Activated CD4-positive, alpha-beta T cell treated with anti-CD3 and anti-CD28 coated beads, Interleukin-2, amount 50 U/mL, for 16 hours (primary cell): ENCODE measurements at regions not wholly inside any gene's neighbourhood (a gene's known extent, or its start where the extent isn't known, plus 50 kb on each side); places are given as distances from the start of the nearest gene placed in this dataset.
"Not testable (repeated sequence)": the region's sequence is repeated elsewhere in the genome, so short reads cannot be mapped to it uniquely, and the experiment has no call there.

Experiments used
- DNase-seq: peaks from one replicate; pipeline ENCODE4 v3.0.0-alpha.2; 2020

GRCh38 chr6:144397141-144397540 is 112.0 kb downstream of the UTRN start:
- DNase-seq: no peak

DNA sequence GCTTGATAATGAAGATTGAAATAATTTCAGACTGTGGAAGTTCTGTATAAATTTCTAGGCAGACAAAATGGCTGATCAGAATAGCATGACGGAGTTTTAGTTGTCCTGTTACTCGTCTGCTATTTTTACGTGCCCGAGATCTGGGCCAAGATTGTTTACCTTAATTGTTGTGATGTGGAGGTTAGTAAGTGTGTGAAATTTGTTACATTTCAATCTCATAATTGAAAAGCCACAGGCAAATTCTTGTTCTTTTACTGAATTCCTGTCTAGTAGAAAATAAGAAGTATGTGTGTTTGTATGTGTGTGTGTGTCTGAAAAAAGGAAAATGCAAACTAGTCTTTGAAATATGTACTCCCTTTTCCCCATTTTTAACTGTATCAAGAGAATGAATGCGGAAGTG is 115.2 kb downstream of the UTRN start:
- no peak for DNase-seq

DNA sequence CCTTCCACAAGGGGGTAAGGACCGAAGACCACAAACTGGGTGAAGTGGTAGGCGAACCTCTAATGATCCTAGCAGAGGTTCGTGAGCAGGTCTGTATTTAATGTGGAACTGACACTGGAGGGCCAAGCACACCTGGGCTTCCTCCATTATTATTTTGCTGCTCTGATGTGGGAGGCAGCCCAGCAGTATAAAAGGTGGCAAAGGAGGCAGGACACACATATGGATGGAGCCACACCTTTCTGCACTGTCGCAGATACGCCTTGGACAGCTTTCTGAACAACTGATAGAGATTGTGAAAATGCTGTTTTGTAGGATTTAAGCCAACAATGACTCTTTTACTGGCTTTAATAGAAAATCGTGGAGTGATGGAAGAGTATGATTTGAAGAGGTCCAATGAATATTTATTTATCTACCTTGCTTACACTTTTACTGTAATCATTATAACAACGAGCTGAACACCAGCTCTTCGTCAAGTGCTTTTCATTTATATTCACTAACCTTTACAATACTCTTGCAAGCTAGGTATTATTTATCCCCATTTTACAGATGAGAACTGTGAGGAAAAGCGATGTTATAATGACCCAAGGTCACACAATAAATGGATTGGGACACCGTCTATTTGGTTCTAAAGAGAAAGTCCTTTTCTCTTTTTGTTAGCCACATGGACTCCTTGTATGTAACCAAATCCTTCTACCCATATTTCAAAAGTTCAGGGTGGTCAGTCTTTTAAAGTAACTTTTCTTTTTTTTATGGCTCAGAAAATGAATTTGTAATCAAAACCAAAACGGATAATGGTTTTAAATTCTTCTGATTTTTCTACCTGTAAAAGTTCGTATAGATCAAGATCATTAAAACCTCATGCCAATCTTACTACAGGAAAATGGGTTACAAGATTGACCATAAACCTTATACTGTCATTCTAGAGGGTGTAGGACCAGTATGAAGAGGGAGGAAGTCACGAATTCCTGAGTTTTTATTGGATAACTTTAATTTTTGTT is 116.9 kb downstream of the UTRN start:
- DNase-seq: no peak

GRCh38 chr6:144402750-144403149 is 117.6 kb downstream of the UTRN start:
- no peak for DNase-seq

GRCh38 chr6:144405163-144405562 is 120.0 kb downstream of the UTRN start:
- no peak for DNase-seq

DNA sequence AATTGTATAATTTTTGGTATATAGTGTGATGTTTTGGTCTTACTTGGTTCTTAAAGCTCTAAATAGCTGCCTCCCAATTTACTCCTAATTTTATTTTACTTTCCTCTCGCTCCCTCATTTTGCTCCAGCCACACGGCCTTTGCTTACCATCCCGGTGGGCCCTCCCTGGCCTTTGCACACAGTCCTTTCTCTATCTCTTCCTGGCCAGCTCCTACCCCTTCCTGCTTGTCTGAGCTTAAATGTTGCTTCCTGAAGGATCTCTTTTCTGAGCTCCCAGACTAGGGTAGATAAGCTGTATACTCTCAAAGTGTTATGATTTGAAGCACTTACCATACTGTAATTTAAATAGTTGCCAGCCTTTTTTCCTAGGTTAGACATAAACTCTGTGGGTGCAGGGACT is 121.7 kb downstream of the UTRN start:
- no peak for DNase-seq

- DNase-seq: no peak
These were observed 123.0 kb downstream of the UTRN start for GRCh38 chr6:144408161-144408560.

DNA sequence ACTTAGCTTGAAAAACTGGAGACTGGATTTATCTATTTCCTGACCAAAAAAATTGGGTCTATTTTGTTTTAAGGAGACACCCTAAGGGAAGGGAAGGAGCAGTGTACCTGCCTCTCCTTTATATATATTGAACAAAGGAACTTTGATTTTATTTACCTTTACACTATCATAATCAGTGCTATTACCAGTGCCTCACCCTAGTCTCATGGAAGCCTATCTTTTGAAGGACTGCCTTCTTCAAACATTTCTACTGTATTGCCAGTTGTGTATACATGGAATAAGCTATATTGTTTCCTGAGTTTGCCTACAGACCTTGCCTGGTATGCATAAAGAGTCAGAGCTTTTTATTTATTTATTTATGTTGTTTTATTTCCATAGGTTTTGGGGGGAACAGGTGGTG is 124.9 kb downstream of the UTRN start:
- DNase-seq: no peak

GRCh38 chr6:144410574-144410973 is 125.4 kb downstream of the UTRN start:
- DNase-seq: not testable (repeated sequence)

- DNase-seq: peak; percentile 4
These were observed 126.5 kb downstream of the UTRN start for GRCh38 chr6:144411531-144412165.

DNA sequence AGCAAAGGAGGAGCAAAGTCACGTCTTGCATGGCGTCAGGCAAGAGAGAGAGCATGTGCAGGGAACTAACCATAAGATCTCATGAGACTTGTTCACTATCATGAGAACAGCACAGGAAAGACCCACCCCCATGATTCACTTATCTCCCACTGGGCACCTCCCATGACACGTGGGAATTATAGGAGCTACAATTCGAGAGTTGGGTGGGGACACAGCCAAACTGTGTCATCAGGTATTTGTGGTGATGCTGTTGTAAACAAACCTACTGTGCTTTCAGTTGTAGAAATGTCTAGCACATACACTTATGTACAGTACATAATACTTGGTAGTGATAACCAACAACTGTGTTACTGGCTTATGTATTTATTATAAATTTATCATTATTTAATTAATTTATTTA is 128.3 kb downstream of the UTRN start:
- DNase-seq: no peak

GRCh38 chr6:144415014-144415413 is 129.9 kb downstream of the UTRN start:
- DNase-seq: no peak

- no peak for DNase-seq
These were observed 130.7 kb downstream of the UTRN start for GRCh38 chr6:144415835-144416237.

GRCh38 chr6:144416244-144416643 is 131.1 kb downstream of the UTRN start:
- no peak for DNase-seq

- no peak for DNase-seq
These were observed 131.6 kb downstream of the UTRN start for GRCh38 chr6:144416773-144417172.

DNA sequence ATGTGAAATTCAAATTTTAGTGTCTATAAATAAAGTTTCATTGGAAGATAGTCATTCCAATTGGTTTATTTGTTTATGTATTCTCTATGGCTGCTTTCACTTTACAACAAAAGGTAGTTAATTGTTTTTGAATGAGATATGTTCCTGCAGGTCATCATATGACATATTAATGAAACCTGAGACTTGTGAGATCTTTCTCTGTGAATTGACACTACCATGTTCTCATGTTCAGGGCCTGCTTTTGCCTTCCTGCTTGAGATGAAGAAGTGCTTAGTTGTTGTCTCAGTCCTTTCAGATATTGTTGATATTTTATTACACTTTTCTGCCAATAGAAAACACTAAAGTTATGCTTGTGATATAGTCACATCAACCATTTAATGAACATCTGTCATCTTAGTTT is 132.5 kb downstream of the UTRN start:
- DNase-seq: no peak

DNA sequence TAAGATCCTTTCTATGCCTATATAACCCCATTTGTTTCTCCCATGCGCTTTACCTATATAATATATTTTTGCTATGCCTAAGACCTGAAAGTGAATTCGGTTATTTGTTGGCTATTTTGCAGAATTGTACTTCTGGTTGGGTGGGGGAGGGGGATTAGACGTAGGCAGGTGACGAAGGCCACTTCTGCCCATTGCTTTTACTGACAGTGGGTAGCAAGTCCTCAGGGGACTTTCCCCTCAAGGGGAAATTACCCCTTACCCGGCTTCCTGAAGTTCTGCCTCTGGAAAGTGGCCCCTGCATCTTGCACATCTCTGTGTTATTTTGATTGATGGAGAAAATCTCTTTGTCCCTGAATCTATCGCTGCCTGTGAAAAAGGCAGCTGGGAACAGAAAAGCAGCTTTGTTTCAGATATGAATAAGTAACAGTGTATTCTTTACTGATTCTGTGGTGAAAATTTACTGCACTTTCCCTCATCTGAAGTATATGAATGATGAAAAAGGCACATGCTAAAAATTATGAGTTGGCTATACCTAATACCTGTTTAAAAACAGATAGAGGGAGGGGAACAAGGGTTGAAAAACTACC is 133.9 kb downstream of the UTRN start:
- no peak for DNase-seq

GRCh38 chr6:144423167-144423566 is 138.0 kb downstream of the UTRN start:
- DNase-seq: no peak

DNA sequence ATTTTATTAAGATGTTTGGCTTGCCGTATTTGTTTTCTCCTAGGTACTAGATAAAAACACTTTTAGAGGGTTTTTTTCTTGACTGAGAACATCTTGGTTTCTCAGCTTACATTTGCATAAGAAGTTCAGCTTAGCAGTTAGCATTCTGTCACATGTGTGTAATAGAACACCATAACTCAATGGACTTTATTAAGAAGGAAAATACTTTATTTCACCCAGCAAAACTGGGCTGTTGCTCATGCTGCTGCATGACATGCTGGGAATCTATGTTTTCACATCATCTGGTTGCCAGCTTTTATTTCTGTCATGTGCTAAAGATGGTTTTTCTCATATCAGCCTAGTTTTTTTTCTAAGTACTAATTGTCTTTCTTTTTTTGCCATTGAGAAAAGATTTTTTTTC is 144.6 kb downstream of the UTRN start:
- DNase-seq: no peak

DNA sequence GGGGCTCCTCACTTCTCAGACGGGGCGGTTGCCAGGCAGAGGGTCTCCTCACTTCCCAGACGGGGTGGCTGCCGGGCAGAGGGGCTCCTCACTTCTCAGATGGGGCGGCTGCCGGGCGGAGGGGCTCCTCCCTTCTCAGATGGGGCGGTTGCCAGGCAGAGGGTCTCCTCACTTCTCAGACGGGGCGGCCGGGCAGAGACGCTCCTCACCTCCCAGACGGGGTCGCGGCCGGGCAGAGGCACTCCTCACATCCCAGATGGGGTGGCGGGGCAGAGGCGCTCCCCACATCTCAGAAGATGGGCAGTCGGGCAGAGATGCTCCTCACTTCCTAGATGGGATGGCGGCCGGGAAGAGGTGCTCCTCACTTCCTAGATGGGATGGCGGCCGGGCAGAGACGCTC is 148.3 kb downstream of the UTRN start:
- not testable (repeated sequence) for DNase-seq

DNA sequence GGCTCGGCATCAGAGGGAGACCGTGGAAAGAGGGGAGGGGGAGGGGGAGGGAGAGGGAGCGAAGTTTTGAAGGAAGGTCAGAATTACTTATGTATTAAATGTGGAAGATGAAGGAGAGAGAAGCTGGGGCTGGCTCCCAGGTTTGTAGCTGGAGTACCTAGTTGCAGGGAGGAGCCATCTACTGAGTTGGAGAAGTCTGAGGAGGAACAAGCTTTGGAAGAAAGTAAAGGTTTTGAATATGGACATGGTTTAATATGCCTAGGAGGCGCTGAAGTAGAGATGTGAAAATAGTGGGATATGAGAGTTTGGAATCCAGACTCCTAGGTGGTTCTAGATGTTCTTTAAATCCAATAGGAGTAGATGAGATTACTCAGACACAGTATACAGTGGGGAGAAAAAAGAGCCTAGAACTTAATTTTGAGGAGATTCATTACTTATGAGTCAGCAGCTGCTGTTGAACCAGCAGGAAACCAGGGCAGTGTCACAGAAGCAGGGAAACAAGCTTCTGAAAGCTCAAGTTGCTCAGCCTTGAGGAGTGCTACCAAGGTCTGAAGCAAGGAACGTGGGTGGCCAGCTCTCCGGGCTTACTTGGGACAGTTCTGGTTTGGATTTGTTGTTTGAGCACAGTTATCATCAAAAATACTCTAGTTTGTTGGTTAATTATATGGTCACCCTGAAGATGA is 149.3 kb downstream of the UTRN start:
- DNase-seq: no peak

- DNase-seq: no peak
These were observed 150.7 kb downstream of the UTRN start for GRCh38 chr6:144435602-144436426.
